Peyer's patch (tissue), 4 donors: ENCODE measurements at regions not wholly inside any gene's neighbourhood (a gene's known extent, or its start where the extent isn't known, plus 50 kb on each side); places are given as distances from the start of the nearest gene placed in this dataset.

Source experiments
- CTCF ChIP-seq, 6 experiments: fragments of 450-650 bp in 4 of 6; fragments of 200-600 bp in 2 of 6; sonication (generic) in 1 of 6; IDR thresholded peaks; one replicate each; pipeline ENCODE4 v1.5.1; 2017 to 2019; ENCODE audit warnings: antibody characterized with exemption in 6 of 6, mild to moderate bottlenecking in 3 of 6, moderate library complexity in 1 of 6
- POLR2A ChIP-seq, 2 donors: fragments of 450-650 bp; IDR thresholded peaks; one replicate each; pipeline ENCODE4 v1.5.1; 2017; ENCODE audit warnings: antibody characterized with exemption in 2 of 2, mild to moderate bottlenecking in 2 of 2, moderate library complexity in 2 of 2

DNA sequence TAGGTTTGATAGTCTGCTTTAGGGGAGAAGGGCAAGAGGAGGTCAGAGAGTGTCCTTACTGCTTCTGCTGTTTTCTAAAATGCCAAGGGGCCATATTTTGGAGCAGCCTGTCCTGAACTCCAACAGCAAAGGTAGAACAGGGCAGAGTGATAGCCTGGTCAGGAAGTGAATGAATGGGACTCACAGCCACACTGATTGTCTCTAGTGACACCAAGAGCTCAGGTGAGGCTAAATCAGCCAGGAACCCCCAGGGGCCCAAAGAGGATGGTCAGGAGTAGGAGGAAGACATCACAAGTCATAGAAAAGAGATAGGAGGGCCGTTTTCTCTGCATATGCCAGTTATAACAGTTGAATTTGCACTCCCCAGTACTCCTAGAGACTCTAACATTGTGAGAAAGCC is 97.4 kb upstream of the DUSP10 start:
- no peak for TF ChIP-seq POLR2A (IDR thresholded peaks at IDR 0.05)
- no peak for TF ChIP-seq CTCF (IDR thresholded peaks at IDR 0.05)
